Colonic mucosa (tissue), 4 donors: ENCODE measurements at regions not wholly inside any gene's neighbourhood (a gene's known extent, or its start where the extent isn't known, plus 50 kb on each side); places are given as distances from the start of the nearest gene placed in this dataset.

Source experiments
- DNase-seq: peaks from one replicate; pipeline ENCODE4 v3.0.0-alpha.2; 2020
- H3K27ac ChIP-seq: fragments of 200-600 bp; one replicate; pipeline ENCODE4 v1.8.0; 2021
- H3K27me3 ChIP-seq: fragments of 200-600 bp; one replicate; pipeline ENCODE4 v1.8.0; 2021
- H3K36me3 ChIP-seq: fragments of 200-600 bp; one replicate; pipeline ENCODE4 v1.8.0; 2021
- H3K4me1 ChIP-seq: fragments of 200-600 bp; one replicate; pipeline ENCODE4 v1.8.0; 2021; ENCODE audit warnings: mild to moderate bottlenecking
- H3K4me3 ChIP-seq: fragments of 200-600 bp; one replicate; pipeline ENCODE4 v1.8.0; 2021
- H3K9ac ChIP-seq, 2 donors: one replicate each; pipeline ENCODE4 v1.7.0; 2013; ENCODE audit warnings: control low read depth in 2 of 2, low read depth in 2 of 2, low read length in 2 of 2
- H3K9me3 ChIP-seq: fragments of 200-600 bp; one replicate; pipeline ENCODE4 v1.8.0; 2021
- CTCF ChIP-seq: fragments of 200-600 bp; IDR thresholded peaks from one replicate; pipeline ENCODE4 v1.8.0; 2022; ENCODE audit warnings: antibody characterized with exemption, mild to moderate bottlenecking
- intact Hi-C: fragments of 100-400 bp; cut with DNase I; formaldehyde crosslinking; loops from one replicate; pipeline ENCODE4 v1.14.1; 2022
- donor health status: healthy.
- donor health status: DM: no; HTN: no; CAD: no.
- donor health status: DM: no; HTN: no; CAD: no.

- Histone ChIP-seq H3K4me3 (no peak overlapping the region), H3K27me3 (no peaks in the 10 kb centered on the region), H3K27ac (no peak overlapping the region), H3K4me1 (no peaks in the 10 kb centered on the region), H3K9ac (no peak overlapping the region), H3K9me3 (no peaks in the 10 kb centered on the region), H3K36me3 (no peaks in the 10 kb centered on the region)
- no peak for TF ChIP-seq CTCF
- intact Hi-C loops: no loop called here
- no peak for DNase-seq
Measured at GRCh38 chr2:41909584-41909983, 138.2 kb upstream of the PKDCC start.

GRCh38 chr2:41910126-41910525 is 137.7 kb upstream of the PKDCC start:
- TF ChIP-seq CTCF: no peak
- H3K27ac ChIP-seq: no peak overlapping the region
- H3K4me3 ChIP-seq: no peak overlapping the region
- H3K36me3 ChIP-seq: no peaks in the 10 kb centered on the region
- intact Hi-C loops: no loop called here
- H3K9me3 ChIP-seq: no peaks in the 10 kb centered on the region
- H3K4me1 ChIP-seq: no peaks in the 10 kb centered on the region
- no peak for DNase-seq
- H3K9ac ChIP-seq: no peak overlapping the region
- H3K27me3 ChIP-seq: no peaks in the 10 kb centered on the region

GRCh38 chr2:41911033-41911432 is 136.8 kb upstream of the PKDCC start:
- H3K9ac ChIP-seq: no peak overlapping the region
- DNase-seq: no peak
- H3K4me1 ChIP-seq: no peaks in the 10 kb centered on the region
- no peak overlapping the region for H3K27ac ChIP-seq
- no peak overlapping the region for H3K4me3 ChIP-seq
- H3K36me3 ChIP-seq: no peaks in the 10 kb centered on the region
- no peaks in the 10 kb centered on the region for H3K9me3 ChIP-seq
- TF ChIP-seq CTCF: no peak
- intact Hi-C loops: no loop called here
- no peaks in the 10 kb centered on the region for H3K27me3 ChIP-seq

GRCh38 chr2:41912337-41912736 is 135.5 kb upstream of the PKDCC start:
- H3K9me3 ChIP-seq: no peaks in the 10 kb centered on the region
- no peak overlapping the region for H3K27ac ChIP-seq
- intact Hi-C loops: no loop called here
- H3K27me3 ChIP-seq: no peaks in the 10 kb centered on the region
- H3K4me1 ChIP-seq: no peaks in the 10 kb centered on the region
- DNase-seq: no peak
- no peak for TF ChIP-seq CTCF
- no peak overlapping the region for H3K4me3 ChIP-seq
- H3K9ac ChIP-seq: no peak overlapping the region
- no peaks in the 10 kb centered on the region for H3K36me3 ChIP-seq

GRCh38 chr2:41912776-41913175 is 135.0 kb upstream of the PKDCC start:
- Histone ChIP-seq H3K36me3 (no peaks in the 10 kb centered on the region), H3K27ac (no peak overlapping the region), H3K4me3 (no peak overlapping the region), H3K27me3 (no peaks in the 10 kb centered on the region), H3K4me1 (no peaks in the 10 kb centered on the region), H3K9me3 (no peaks in the 10 kb centered on the region), H3K9ac (no peak overlapping the region)
- intact Hi-C loops: no loop called here
- TF ChIP-seq CTCF: no peak
- DNase-seq: no peak

- no peak for DNase-seq
- Histone ChIP-seq H3K27me3 (no peaks in the 10 kb centered on the region), H3K9ac (no peak overlapping the region), H3K9me3 (no peaks in the 10 kb centered on the region), H3K27ac (no peak overlapping the region), H3K4me3 (no peak overlapping the region), H3K4me1 (no peaks in the 10 kb centered on the region), H3K36me3 (no peaks in the 10 kb centered on the region)
- intact Hi-C loops: no loop called here
- TF ChIP-seq CTCF: no peak
Measured at GRCh38 chr2:41913311-41913710, 134.5 kb upstream of the PKDCC start.
